Loucy (cell line): ENCODE measurements at regions not wholly inside any gene's neighbourhood (a gene's known extent, or its start where the extent isn't known, plus 50 kb on each side); places are given as distances from the start of the nearest gene placed in this dataset.

Source experiments
- H2AFZ ChIP-seq: fragments of 200-600 bp; sonication (generic); 2 replicates; pipeline ENCODE4 v1.6.0; 2016; ENCODE audit warnings: antibody characterized with exemption, mild to moderate bottlenecking, low read length, moderate library complexity
- H3F3A ChIP-seq: fragments of 200-600 bp; 2 replicates; pipeline ENCODE4 v1.6.0; 2016; ENCODE audit warnings: antibody characterized with exemption, low read depth, mild to moderate bottlenecking
- H3K27me3 ChIP-seq: fragments of 200-600 bp; sonication (generic); 2 replicates; pipeline ENCODE4 v1.6.1; 2014; ENCODE audit warnings: low read length, mild to moderate bottlenecking; ENCODE audit not compliant: insufficient read depth, poor library complexity, severe bottlenecking
- H3K36me3 ChIP-seq: fragments of 200-600 bp; sonication (generic); 2 replicates; pipeline ENCODE4 v1.6.1; 2016; ENCODE audit warnings: low read length; ENCODE audit not compliant: insufficient read depth
- H3K4me1 ChIP-seq: fragments of 200-600 bp; sonication (generic); 2 replicates; pipeline ENCODE4 v1.5.1; 2014; ENCODE audit warnings: low read length, mild to moderate bottlenecking; ENCODE audit not compliant: insufficient read depth, poor library complexity, severe bottlenecking
- H3K4me2 ChIP-seq: fragments of 200-600 bp; sonication (generic); 2 replicates; pipeline ENCODE4 v1.6.0; 2014; ENCODE audit warnings: antibody characterized with exemption, low read length, low read depth, mild to moderate bottlenecking; ENCODE audit not compliant: poor library complexity, severe bottlenecking
- H3K4me3 ChIP-seq: fragments of 200-600 bp; sonication (generic); 2 replicates; pipeline ENCODE4 v1.5.1; 2014; ENCODE audit warnings: low read length, mild to moderate bottlenecking, mixed read lengths; ENCODE audit not compliant: poor library complexity, severe bottlenecking
- H3K79me2 ChIP-seq: fragments of 200-600 bp; sonication (generic); 2 replicates; pipeline ENCODE4 v1.6.1; 2014; ENCODE audit warnings: low read length; ENCODE audit not compliant: insufficient read depth
- H3K9ac ChIP-seq: fragments of 200-600 bp; sonication (generic); 2 replicates; pipeline ENCODE4 v1.6.0; 2014; ENCODE audit warnings: mild to moderate bottlenecking, low read depth, low read length, moderate library complexity; ENCODE audit not compliant: poor library complexity, severe bottlenecking
- H3K9me2 ChIP-seq: fragments of 200-600 bp; sonication (generic); replicated peaks from 2 replicates; pipeline ENCODE4 v1.6.1; 2016; ENCODE audit warnings: low read depth, low read length, mixed read lengths
- H3K9me3 ChIP-seq: fragments of 200-600 bp; sonication (generic); 2 replicates; pipeline ENCODE4 v1.6.1; 2014; ENCODE audit warnings: mild to moderate bottlenecking, antibody characterized with exemption, low read length, low read depth; ENCODE audit not compliant: insufficient read depth
- H4K20me1 ChIP-seq: fragments of 200-600 bp; sonication (generic); 2 replicates; pipeline ENCODE4 v1.6.0; 2014; ENCODE audit warnings: antibody characterized with exemption, low read length, mild to moderate bottlenecking; ENCODE audit not compliant: insufficient read depth, poor library complexity, severe bottlenecking
- CTCF ChIP-seq: fragments of 200-600 bp; sonication (generic); conservative IDR thresholded peaks from 2 replicates; pipeline ENCODE4 v1.5.1; 2014; ENCODE audit warnings: mild to moderate bottlenecking, antibody characterized with exemption, low read length
- EZH2phosphoT487 ChIP-seq: fragments of 200-600 bp; IDR thresholded peaks from 2 replicates; pipeline ENCODE4 v1.6.1; 2018; ENCODE audit warnings: antibody characterized with exemption, mild to moderate bottlenecking, moderate library complexity, borderline replicate concordance

DNA sequence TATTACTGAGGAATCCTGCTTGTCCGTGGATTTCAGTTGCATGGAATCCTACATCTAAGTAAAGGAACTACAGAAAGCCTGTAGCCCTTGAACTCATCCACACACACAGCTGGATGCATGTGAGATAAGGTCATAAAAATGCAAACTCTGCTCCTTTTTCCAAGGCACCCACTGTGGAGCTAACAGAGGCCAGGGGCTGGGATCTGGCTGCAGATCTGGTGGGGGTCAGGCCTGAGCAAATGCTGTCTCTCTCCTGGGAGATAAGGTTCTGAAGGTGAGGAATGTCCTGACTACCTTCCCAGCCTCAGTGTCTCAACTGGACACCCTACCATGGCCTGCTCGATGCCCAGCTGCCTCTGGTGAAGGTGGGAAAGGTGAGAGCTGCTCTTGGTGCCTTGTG is 321.5 kb downstream of the LRFN2 start:
- no peak overlapping the region for H3K4me2 ChIP-seq
- no peak overlapping the region for H3K9ac ChIP-seq
- no peak overlapping the region for H2AFZ ChIP-seq
- H3K9me3 ChIP-seq, result no peaks in the 10 kb centered on the region
- H3K4me3 ChIP-seq, result no peak overlapping the region
- TF ChIP-seq CTCF (no peak), EZH2phosphoT487 (no peak)
- H3K9me2 ChIP-seq, result no peaks in the 10 kb centered on the region
- H3K4me1 ChIP-seq, result no peaks in the 10 kb centered on the region
- no peaks in the 10 kb centered on the region for H3K36me3 ChIP-seq
- no peaks in the 10 kb centered on the region for H4K20me1 ChIP-seq
- no peaks in the 10 kb centered on the region for H3K79me2 ChIP-seq
- H3F3A ChIP-seq, result no peaks in the 10 kb centered on the region
- H3K27me3 ChIP-seq, result no peaks in the 10 kb centered on the region

- no peaks in the 10 kb centered on the region for H4K20me1 ChIP-seq
- TF ChIP-seq CTCF, result no peak
- TF ChIP-seq EZH2phosphoT487, result no peak
- no peaks in the 10 kb centered on the region for H3K9me2 ChIP-seq
- no peaks in the 10 kb centered on the region for H3K9me3 ChIP-seq
- no peaks in the 10 kb centered on the region for H3K36me3 ChIP-seq
- no peak overlapping the region for H3K4me3 ChIP-seq
- no peak overlapping the region for H3K9ac ChIP-seq
- no peaks in the 10 kb centered on the region for H3K79me2 ChIP-seq
- H2AFZ ChIP-seq, result no peak overlapping the region
- no peaks in the 10 kb centered on the region for H3F3A ChIP-seq
- H3K27me3 ChIP-seq, result no peaks in the 10 kb centered on the region
- no peak overlapping the region for H3K4me2 ChIP-seq
- no peaks in the 10 kb centered on the region for H3K4me1 ChIP-seq
Observed at GRCh38 chr6:40263970-40264369, 323.2 kb downstream of the LRFN2 start.

DNA sequence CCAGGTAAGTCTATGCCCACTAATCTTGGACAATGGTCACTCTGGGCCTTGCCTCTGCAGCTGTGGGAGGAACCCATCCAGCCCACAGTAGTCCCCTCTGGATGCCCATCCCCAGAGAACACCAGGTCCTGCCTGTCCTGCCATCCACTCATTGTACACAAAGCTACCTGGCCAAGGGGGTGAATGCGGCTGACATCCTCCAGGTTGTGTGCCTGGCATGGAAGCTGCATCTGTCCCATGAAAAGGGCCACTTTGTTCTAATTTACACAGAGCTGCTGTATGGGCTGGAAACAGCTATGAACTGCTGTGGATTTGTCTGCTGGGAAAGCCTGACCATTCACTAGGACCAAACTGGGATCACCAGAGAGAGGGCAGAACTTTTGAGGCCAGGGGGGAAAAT is 324.8 kb downstream of the LRFN2 start:
- no peak overlapping the region for H3K9ac ChIP-seq
- H3K9me3 ChIP-seq, result no peaks in the 10 kb centered on the region
- no peaks in the 10 kb centered on the region for H3K27me3 ChIP-seq
- H2AFZ ChIP-seq, result no peak overlapping the region
- no peaks in the 10 kb centered on the region for H4K20me1 ChIP-seq
- no peaks in the 10 kb centered on the region for H3K4me1 ChIP-seq
- no peaks in the 10 kb centered on the region for H3K36me3 ChIP-seq
- H3K79me2 ChIP-seq, result no peaks in the 10 kb centered on the region
- H3F3A ChIP-seq, result no peaks in the 10 kb centered on the region
- no peak overlapping the region for H3K4me2 ChIP-seq
- TF ChIP-seq EZH2phosphoT487 (no peak), CTCF (no peak)
- no peak overlapping the region for H3K4me3 ChIP-seq
- H3K9me2 ChIP-seq, result no peaks in the 10 kb centered on the region
